K562 (cell line): ENCODE measurements at regions not wholly inside any gene's neighbourhood (a gene's known extent, or its start where the extent isn't known, plus 50 kb on each side); places are given as distances from the start of the nearest gene placed in this dataset.

ENCODE experiments used
- ATAC-seq: fragments of 200-7000 bp; cut with Tn5 transposase; 3 replicates; pipeline ENCODE4 v1.9.1; 2020; ENCODE audit warnings: moderate library complexity
- BruUV-seq: library from RNA; stranded (reverse); fragments of 400-500 nt; replicated peaks from 2 replicates; lab custom pipeline; 2021; lab: Mats Ljungman, UMichigan
- CTCF ChIA-PET: fragments of 300-600 bp; formaldehyde crosslinking; extraction: SDS; loops from one replicate; lab custom pipeline; 2021; ENCODE audit warnings: low intra/inter-chr PET ratio; lab: Yijun Ruan, JAX
- POLR2A ChIA-PET: fragments of 300-600, 350-650 bp; sonication (Branson Sonifier 250); formaldehyde crosslinking; extraction: SDS; loops from one replicate; lab custom pipeline; 2021; ENCODE audit warnings: antibody characterized with exemption, inconsistent platforms; lab: Yijun Ruan, JAX
- DNase-seq, 4 experiments: peaks; one replicate each; pipeline versions ENCODE4 v3.0.0 to v3.0.0-alpha.2; 2011 to 2018; ENCODE audit warnings: low spot score in 3 of 4, mixed read lengths in 3 of 4; ENCODE audit errors: extremely low read depth in 1 of 4
- FAIRE-seq: peaks from 2 replicates; lab custom pipeline; 2011; peaks lifted over from hg19 to GRCh38; lab: Jason Lieb, UNC
- H2AFZ ChIP-seq: 2 replicates; pipeline ENCODE4 v1.6.0; 2011; ENCODE audit warnings: low read depth, low read length, control low read depth, inconsistent platforms
- H3K27ac ChIP-seq: fragments of 200-600 bp; 3 replicates; pipeline ENCODE4 v1.8.0; 2011; ENCODE audit warnings: low read depth, mild to moderate bottlenecking, control low read depth, inconsistent platforms, low read length, moderate library complexity, mixed read lengths; ENCODE audit errors: extremely low read depth
- H3K27me3 ChIP-seq, 2 experiments: fragments of 300-600 bp in 1 of 2; 2 replicates in 1 of 2; 3 replicates in 1 of 2; pipeline versions ENCODE4 v1.6.0 to v1.8.0; 2011; ENCODE audit warnings: inconsistent platforms in 2 of 2, low read length in 2 of 2, mild to moderate bottlenecking in 1 of 2, mixed read lengths in 1 of 2, moderate library complexity in 1 of 2; ENCODE audit not compliant: control insufficient read depth in 2 of 2, insufficient read depth in 2 of 2
- H3K36me3 ChIP-seq: fragments of 300-600 bp; 3 replicates; pipeline ENCODE4 v1.8.0; 2011; ENCODE audit warnings: mild to moderate bottlenecking, low read length, inconsistent platforms; ENCODE audit not compliant: control insufficient read depth, insufficient read depth
- H3K4me1 ChIP-seq, 2 experiments: fragments of 200-600 bp in 1 of 2; replicated peaks in 1 of 2; 2 replicates in 1 of 2; 3 replicates in 1 of 2; pipeline versions ENCODE4 v1.5.1 to v1.8.0; 2011; ENCODE audit warnings: inconsistent platforms in 2 of 2, low read length in 2 of 2, mild to moderate bottlenecking in 1 of 2, mixed read lengths in 1 of 2, moderate library complexity in 1 of 2; ENCODE audit not compliant: control insufficient read depth in 2 of 2, insufficient read depth in 2 of 2
- H3K4me2 ChIP-seq: 2 replicates; pipeline ENCODE4 v1.6.1; 2011; ENCODE audit warnings: low read length, control low read depth, inconsistent platforms, mixed read lengths; ENCODE audit not compliant: insufficient read depth
- H3K4me3 ChIP-seq: fragments of 200-600 bp; sonication (generic), shearing (Covaris generic); 2 replicates; pipeline ENCODE4 v1.5.1; 2016; ENCODE audit warnings: control low read depth, inconsistent platforms
- H3K79me2 ChIP-seq: fragments of 200-600 bp; 3 replicates; pipeline ENCODE4 v1.8.0; 2011; ENCODE audit warnings: low read length, inconsistent platforms; ENCODE audit not compliant: control insufficient read depth, insufficient read depth
- H3K9ac ChIP-seq, 2 experiments: 2 replicates each; pipeline versions ENCODE4 v1.6.0 to v1.6.1; 2011; ENCODE audit warnings: low read depth in 2 of 2, low read length in 2 of 2, control low read depth in 1 of 2, inconsistent platforms in 1 of 2, mild to moderate bottlenecking in 1 of 2, mixed read lengths in 1 of 2; ENCODE audit not compliant: insufficient read depth in 1 of 2
- H3K9me1 ChIP-seq: one replicate; pipeline ENCODE4 v1.6.0; 2011; ENCODE audit warnings: inconsistent platforms, mild to moderate bottlenecking, low read length, moderate library complexity; ENCODE audit not compliant: control insufficient read depth, insufficient read depth
- H3K9me3 ChIP-seq: replicated peaks from 2 replicates; pipeline ENCODE4 v1.5.1; 2011; ENCODE audit warnings: low read depth, low read length, inconsistent platforms; ENCODE audit not compliant: control insufficient read depth, insufficient read depth
- H4K20me1 ChIP-seq: replicated peaks from 2 replicates; pipeline ENCODE4 v1.6.1; 2011; ENCODE audit warnings: low read length, inconsistent platforms, mixed read lengths; ENCODE audit not compliant: control insufficient read depth, insufficient read depth
- ATF1 ChIP-seq, 2 experiments: fragments of 450-650 bp in 1 of 2; IDR thresholded peaks; 2 replicates each; pipeline ENCODE4 v1.6.1; 2016; ENCODE audit warnings: missing compliant biosample characterization in 1 of 2, missing genetic modification characterization in 1 of 2
- ETV1 ChIP-seq: fragments of 450-650 bp; conservative IDR thresholded peaks from 2 replicates; pipeline ENCODE4 v1.6.1; 2016; ENCODE audit warnings: missing genetic modification characterization, control low read depth, low read depth, missing compliant biosample characterization
- FIP1L1 ChIP-seq: fragments of 200-400 bp; formaldehyde crosslinking; IDR thresholded peaks from 2 replicates; pipeline ENCODE4 v1.6.1; 2018; ENCODE audit warnings: mild to moderate bottlenecking, low read depth, low read length; ENCODE audit not compliant: poor library complexity, severe bottlenecking
- HIVEP1 ChIP-seq: fragments of 250-450 bp; sonication (Bioruptor Pico); IDR thresholded peaks from 2 replicates; pipeline ENCODE4 v1.4.0; 2020; ENCODE audit warnings: mild to moderate bottlenecking
- JUND ChIP-seq, 2 experiments: IDR thresholded peaks; 2 replicates in 1 of 2; 3 replicates in 1 of 2; pipeline ENCODE4 v1.6.1; 2011; ENCODE audit warnings: borderline replicate concordance in 2 of 2, low read depth in 2 of 2, low read length in 2 of 2, improper control_type of control experiment in 1 of 2, missing biosample characterization in 1 of 2, missing genetic modification characterization in 1 of 2, missing genetic modification reagents in 1 of 2
- RHOXF2B ChIP-seq: fragments of 250-450 bp; sonication (Bioruptor Pico); conservative IDR thresholded peaks from 2 replicates; pipeline ENCODE4 v1.5.1; 2021
- SMARCB1 ChIP-seq: IDR thresholded peaks from 2 replicates; pipeline ENCODE4 v1.6.1; 2011; ENCODE audit warnings: improper control_type of control experiment, low read depth; ENCODE audit not compliant: insufficient read length
- ZBTB17 ChIP-seq: fragments of 450-650 bp; formaldehyde crosslinking; IDR thresholded peaks from 2 replicates; pipeline ENCODE4 v1.4.0; 2020; ENCODE audit warnings: mild to moderate bottlenecking
- ZNF24 ChIP-seq: fragments of 450-650 bp; IDR thresholded peaks from 2 replicates; pipeline ENCODE4 v1.6.1; 2016
- ZNF764 ChIP-seq: fragments of 250-450 bp; sonication (Bioruptor Pico); IDR thresholded peaks from 2 replicates; pipeline ENCODE4 v1.4.0; 2020; ENCODE audit warnings: low read depth, mild to moderate bottlenecking, moderate library complexity
- WGBS: fragments of 100-300 bp; shearing (Covaris generic); methylation state at CpG from one replicate; pipeline ENCODE4 v1.1.6; 2016; ENCODE audit warnings: low coverage, mixed read lengths; ENCODE audit not compliant: insufficient coverage; ENCODE audit errors: missing lambda C conversion rate; 5-methylcytosine and 5-hydroxymethylcytosine counted together
- in situ Hi-C: fragments of 300-500 bp; cut with MboI; formaldehyde crosslinking; loops from 4 replicates; pipeline ENCODE4 v1.15.0; 2018; ENCODE audit warnings: inconsistent platforms, mixed read lengths
- intact Hi-C: fragments of 100-400 bp; cut with micrococcal nuclease; formaldehyde crosslinking; loops from 2 replicates; pipeline ENCODE4 v1.14.2; 2022
- TF ChIP-seq, protein P1 (sequence below): fragments of 450-650 bp; IDR thresholded peaks from 2 replicates; pipeline ENCODE4 v1.6.1; 2016; ENCODE audit warnings: low read depth
- TF ChIP-seq, protein P2 (sequence below): sonication (generic); formaldehyde crosslinking; IDR thresholded peaks from 2 replicates; pipeline ENCODE4 v1.8.1; 2022; ENCODE audit warnings: missing genetic modification reagents
- TF ChIP-seq, protein P3 (sequence below): fragments of 450-650 bp; IDR thresholded peaks from 2 replicates; pipeline ENCODE4 v1.6.1; 2016

DNA sequence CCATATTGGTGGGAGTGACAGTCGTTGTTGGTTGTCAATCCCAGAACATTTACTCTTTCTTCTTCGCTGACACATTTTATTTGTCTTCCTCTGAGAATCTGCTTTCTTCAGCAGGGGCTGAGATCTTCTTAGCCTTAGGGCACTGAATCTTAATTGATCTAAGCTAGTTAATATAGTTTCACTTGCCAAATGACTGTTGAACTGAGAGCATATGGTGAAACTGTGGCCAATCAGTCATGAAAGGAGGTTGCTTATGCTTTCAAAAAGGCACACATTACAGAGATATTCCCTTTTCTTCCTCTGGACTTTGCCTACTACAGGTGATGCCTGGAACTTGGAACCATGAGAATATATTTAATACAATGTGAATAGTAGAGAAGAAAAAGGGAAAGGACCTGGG is 60.0 kb upstream of the KIAA0040 start:
- no peaks in the 10 kb centered on the region for H3K79me2 ChIP-seq
- intact Hi-C loops = no loop called here
- H4K20me1 ChIP-seq = no peaks in the 10 kb centered on the region
- no peaks in the 10 kb centered on the region for H3K27me3 ChIP-seq
- no peak overlapping the region for H3K27ac ChIP-seq
- no peak overlapping the region for H2AFZ ChIP-seq
- DNase-seq (no peak), FAIRE-seq (no peak), ATAC-seq (no peak)
- no peak overlapping the region for H3K9ac ChIP-seq
- H3K4me3 ChIP-seq = no peak overlapping the region
- in situ Hi-C loops = no loop called here
- H3K4me1 ChIP-seq = no peaks in the 10 kb centered on the region
- BruUV-seq = no TSS peak
- H3K36me3 ChIP-seq = no peaks in the 10 kb centered on the region
- no peaks in the 10 kb centered on the region for H3K9me1 ChIP-seq
- CTCF ChIA-PET = no interaction called here
- POLR2A ChIA-PET = no interaction called here
- WGBS = 0% methylated on average over 2 of the region's 2 CpGs
- H3K4me2 ChIP-seq = no peak overlapping the region
- no peaks in the 10 kb centered on the region for H3K9me3 ChIP-seq
- TF ChIP-seq ETV1 (tag) = no peak
- TF ChIP-seq RHOXF2B = no peak
- no peak for TF ChIP-seq ZBTB17 (CRISPR knock-in tag)
- TF ChIP-seq SMARCB1 = no peak
- TF ChIP-seq ZNF764 (CRISPR knock-in tag) = no peak
- TF ChIP-seq ATF1 (CRISPR knock-in tag; IDR thresholded peaks at IDR 0.05) = no peak
- TF ChIP-seq ATF1 (tag; IDR thresholded peaks at IDR 0.05) = no peak
- no peak for TF ChIP-seq HIVEP1 (CRISPR knock-in tag)
- TF ChIP-seq, protein P1, sequence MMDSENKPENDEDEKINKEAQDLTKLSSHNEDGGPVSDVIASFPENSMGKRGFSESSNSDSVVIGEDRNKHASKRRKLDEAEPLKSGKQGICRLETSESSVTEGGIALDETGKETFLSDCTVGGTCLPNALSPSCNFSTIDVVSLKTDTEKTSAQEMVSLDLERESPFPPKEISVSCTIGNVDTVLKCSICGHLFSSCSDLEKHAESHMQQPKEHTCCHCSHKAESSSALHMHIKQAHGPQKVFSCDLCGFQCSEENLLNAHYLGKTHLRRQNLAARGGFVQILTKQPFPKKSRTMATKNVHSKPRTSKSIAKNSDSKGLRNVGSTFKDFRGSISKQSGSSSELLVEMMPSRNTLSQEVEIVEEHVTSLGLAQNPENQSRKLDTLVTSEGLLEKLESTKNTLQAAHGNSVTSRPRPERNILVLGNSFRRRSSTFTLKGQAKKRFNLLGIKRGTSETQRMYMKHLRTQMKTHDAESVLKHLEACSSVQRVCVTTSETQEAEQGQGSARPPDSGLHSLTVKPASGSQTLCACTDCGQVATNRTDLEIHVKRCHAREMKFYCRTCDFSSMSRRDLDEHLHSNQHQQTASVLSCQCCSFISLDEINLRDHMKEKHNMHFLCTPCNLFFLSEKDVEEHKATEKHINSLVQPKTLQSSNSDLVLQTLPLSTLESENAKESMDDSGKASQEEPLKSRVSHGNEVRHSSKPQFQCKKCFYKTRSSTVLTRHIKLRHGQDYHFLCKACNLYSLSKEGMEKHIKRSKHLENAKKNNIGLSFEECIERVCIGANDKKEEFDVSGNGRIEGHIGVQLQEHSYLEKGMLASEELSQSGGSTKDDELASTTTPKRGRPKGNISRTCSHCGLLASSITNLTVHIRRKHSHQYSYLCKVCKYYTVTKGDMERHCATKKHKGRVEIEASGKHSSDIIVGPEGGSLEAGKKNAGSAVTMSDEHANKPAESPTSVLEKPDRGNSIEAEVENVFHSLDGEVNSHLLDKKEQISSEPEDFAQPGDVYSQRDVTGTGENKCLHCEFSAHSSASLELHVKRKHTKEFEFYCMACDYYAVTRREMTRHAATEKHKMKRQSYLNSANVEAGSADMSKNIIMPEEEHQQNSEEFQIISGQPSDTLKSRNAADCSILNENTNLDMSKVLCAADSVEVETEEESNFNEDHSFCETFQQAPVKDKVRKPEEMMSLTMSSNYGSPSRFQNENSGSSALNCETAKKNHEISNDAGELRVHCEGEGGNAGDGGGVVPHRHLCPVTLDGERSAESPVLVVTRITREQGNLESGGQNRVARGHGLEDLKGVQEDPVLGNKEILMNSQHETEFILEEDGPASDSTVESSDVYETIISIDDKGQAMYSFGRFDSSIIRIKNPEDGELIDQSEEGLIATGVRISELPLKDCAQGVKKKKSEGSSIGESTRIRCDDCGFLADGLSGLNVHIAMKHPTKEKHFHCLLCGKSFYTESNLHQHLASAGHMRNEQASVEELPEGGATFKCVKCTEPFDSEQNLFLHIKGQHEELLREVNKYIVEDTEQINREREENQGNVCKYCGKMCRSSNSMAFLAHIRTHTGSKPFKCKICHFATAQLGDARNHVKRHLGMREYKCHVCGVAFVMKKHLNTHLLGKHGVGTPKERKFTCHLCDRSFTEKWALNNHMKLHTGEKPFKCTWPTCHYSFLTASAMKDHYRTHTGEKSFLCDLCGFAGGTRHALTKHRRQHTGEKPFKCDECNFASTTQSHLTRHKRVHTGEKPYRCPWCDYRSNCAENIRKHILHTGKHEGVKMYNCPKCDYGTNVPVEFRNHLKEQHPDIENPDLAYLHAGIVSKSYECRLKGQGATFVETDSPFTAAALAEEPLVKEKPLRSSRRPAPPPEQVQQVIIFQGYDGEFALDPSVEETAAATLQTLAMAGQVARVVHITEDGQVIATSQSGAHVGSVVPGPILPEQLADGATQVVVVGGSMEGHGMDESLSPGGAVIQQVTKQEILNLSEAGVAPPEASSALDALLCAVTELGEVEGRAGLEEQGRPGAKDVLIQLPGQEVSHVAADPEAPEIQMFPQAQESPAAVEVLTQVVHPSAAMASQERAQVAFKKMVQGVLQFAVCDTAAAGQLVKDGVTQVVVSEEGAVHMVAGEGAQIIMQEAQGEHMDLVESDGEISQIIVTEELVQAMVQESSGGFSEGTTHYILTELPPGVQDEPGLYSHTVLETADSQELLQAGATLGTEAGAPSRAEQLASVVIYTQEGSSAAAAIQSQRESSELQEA = no peak
- TF ChIP-seq ZNF24 = no peak
- TF ChIP-seq, protein P2, sequence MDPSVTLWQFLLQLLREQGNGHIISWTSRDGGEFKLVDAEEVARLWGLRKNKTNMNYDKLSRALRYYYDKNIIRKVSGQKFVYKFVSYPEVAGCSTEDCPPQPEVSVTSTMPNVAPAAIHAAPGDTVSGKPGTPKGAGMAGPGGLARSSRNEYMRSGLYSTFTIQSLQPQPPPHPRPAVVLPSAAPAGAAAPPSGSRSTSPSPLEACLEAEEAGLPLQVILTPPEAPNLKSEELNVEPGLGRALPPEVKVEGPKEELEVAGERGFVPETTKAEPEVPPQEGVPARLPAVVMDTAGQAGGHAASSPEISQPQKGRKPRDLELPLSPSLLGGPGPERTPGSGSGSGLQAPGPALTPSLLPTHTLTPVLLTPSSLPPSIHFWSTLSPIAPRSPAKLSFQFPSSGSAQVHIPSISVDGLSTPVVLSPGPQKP (CRISPR knock-in tag) = no peak
- no peak for TF ChIP-seq FIP1L1
- TF ChIP-seq, protein P3, sequence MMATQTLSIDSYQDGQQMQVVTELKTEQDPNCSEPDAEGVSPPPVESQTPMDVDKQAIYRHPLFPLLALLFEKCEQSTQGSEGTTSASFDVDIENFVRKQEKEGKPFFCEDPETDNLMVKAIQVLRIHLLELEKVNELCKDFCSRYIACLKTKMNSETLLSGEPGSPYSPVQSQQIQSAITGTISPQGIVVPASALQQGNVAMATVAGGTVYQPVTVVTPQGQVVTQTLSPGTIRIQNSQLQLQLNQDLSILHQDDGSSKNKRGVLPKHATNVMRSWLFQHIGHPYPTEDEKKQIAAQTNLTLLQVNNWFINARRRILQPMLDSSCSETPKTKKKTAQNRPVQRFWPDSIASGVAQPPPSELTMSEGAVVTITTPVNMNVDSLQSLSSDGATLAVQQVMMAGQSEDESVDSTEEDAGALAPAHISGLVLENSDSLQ = no peak
- no peak for TF ChIP-seq JUND (IDR thresholded peaks at IDR 0.05; ENCODE audit: borderline replicate concordance, low read depth, low read length)
- TF ChIP-seq JUND (tag; IDR thresholded peaks at IDR 0.05; ENCODE audit: borderline replicate concordance, low read depth, low read length) = no peak
